ENCODE measurements at regions not wholly inside any gene's neighbourhood (a gene's known extent, or its start where the extent isn't known, plus 50 kb on each side); places are given as distances from the start of the nearest gene placed in this dataset.

DNA sequence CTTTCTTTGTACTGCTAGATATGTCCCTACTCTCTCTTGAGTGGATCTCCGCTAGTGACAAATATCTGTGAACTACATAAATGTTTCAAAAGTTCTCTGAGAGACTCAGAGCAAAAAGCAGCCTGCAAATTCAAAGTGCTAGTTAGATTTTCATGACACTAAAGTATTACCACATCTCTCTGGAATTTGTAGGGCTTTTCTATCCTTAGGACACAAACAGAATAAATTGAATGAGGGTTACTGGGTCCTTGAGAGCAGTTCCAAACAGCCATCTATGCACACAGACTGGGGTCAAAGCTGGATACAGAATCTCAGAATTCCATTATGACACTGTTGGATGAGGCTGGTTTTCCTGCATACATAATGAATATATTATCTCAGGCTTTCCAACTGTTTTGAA, 953.2 kb downstream of the DIAPH3 start:
- Mint-ChIP-seq H3K27ac (no peak overlapping the region), H3K4me1 (no peaks in the 10 kb centered on the region), H3K36me3 (no peaks in the 10 kb centered on the region), H3K9me3 (peaks cover 0 to 4% (median 0%) of the 10 kb centered on the region in 7 donors), H3K4me3 (no peak overlapping the region), H3K27me3 (peaks cover 0 to 4% (median 0%) of the 10 kb centered on the region in 3 donors)
- no peak for ATAC-seq (ENCODE audit: low read depth in 2 of 2)
- no peak for DNase-seq

DNA sequence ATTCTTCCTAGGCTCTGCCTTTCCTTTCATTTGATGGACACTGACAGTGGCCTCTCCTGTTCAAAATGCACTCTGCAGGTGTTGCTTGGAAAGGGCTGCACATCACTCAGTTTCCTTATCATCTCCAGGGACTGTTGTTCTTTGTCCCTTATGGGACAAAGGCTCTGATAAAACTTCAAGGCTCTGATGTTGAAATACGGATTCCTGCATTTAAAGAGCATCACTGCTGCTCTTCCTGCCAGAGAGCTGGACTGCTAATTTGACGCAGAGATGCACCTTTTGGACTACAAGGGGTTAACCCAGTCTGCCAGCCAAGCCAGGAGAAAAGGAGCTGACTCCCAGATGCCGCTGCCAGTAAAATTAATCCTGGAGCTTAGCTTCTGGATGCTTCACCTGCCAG, 952.1 kb downstream of the DIAPH3 start:
- Mint-ChIP-seq H3K4me1 (no peaks in the 10 kb centered on the region), H3K4me3 (no peak overlapping the region), H3K27ac (no peak overlapping the region)

DNA sequence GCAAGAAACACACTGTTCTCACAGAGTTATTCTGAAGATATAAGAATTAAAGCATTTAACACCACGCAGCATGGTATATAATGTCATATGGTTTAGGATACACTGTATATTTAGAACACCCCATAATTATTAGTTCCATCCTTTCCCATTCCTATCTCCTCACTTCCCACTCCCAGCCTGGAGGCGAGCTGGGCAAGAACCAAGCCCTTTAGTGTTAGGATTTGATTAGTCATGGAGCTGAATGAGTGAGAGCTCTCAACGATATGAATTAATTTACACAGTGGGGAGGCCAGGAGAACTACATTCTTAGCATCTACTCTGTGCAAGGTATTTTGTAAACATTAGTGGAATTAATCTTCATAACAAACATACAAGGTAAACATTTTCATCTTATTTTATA, 934.3 kb downstream of the DIAPH3 start:
- Mint-ChIP-seq H3K36me3 (no peaks in the 10 kb centered on the region), H3K27me3 (no peaks in the 10 kb centered on the region), H3K4me1 (no peaks in the 10 kb centered on the region), H3K27ac (no peak overlapping the region), H3K9me3 (peaks cover 0 to 12% (median 3%) of the 10 kb centered on the region in 7 donors), H3K4me3 (no peak overlapping the region)
- ATAC-seq (ENCODE audit: low read depth in 2 of 2) (no peak), DNase-seq (no peak)

More for the DNA sequence above, 952.1 kb downstream of the DIAPH3 start:
- no peak for DNase-seq
- Mint-ChIP-seq H3K27me3 (peaks cover 0 to 4% (median 0%) of the 10 kb centered on the region in 3 donors), H3K9me3 (peaks cover 0 to 5% (median 0%) of the 10 kb centered on the region in 7 donors), H3K36me3 (no peaks in the 10 kb centered on the region)
- no peak for ATAC-seq (ENCODE audit: low read depth in 2 of 2)

DNA sequence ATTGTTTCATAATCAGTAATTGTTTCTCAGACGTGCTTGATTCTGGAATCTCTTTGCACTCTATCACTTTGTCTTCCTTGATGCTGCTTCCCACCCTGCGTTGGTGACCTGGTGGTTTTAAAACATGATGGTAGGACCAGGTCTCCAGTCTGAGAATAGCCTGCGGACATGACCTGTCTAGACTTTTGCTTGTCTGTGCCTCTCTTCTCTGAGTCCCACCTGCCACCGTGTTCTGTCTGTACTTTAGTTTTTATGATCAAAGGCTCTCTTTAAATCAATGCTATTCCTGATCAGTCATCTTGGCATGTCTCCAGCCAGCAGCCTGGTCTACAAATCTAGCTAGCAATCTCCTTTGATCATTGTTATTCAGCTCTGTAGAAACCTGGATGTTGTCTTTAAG, 933.9 kb downstream of the DIAPH3 start:
- Mint-ChIP-seq H3K27ac (no peak overlapping the region), H3K4me3 (no peak overlapping the region), H3K27me3 (no peaks in the 10 kb centered on the region), H3K36me3 (no peaks in the 10 kb centered on the region), H3K4me1 (no peaks in the 10 kb centered on the region), H3K9me3 (peaks cover 0 to 12% (median 3%) of the 10 kb centered on the region in 7 donors)
- DNase-seq (no peak), ATAC-seq (ENCODE audit: low read depth in 2 of 2) (no peak)

DNA sequence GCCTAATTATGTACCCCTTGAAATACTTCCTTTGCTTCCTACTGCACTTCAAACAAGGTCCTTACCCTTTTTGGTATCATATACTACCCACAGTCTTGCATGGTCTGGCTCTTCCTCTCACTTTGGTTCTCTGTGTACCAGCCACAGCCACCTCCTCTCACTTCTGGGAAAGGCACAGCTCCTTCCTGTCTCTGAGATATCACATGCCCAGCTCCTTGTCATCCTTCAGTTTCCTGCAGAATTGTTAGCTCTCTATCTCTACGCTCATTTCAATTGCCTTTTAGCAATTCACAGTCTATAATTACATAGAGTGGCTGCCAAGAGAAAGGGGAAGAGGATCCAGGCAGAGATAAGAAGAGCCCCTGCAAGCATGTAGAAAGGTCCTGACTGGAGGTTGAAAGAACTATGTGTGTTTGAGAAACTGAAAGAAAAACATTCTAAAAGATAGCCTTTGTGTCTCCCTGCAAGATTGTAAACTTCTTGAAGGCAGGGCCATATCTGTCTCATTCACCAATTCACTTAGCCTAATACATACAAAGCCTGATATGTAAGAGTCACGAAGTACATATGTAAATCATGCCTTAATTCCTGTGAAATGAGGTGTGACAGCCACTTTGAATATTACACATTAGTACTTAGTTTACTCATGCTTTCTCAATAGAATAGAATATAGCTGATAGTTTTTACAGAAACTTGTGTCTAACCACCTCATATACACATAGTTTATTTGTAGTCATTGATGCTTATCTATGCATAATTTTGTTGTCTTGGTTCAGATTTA, 933.1 kb downstream of the DIAPH3 start:
- Mint-ChIP-seq H3K27ac (peak overlapping the region in 1 of 6 donors; percentile 39), H3K9me3 (peaks cover 0 to 12% (median 2%) of the 10 kb centered on the region in 7 donors), H3K27me3 (no peaks in the 10 kb centered on the region), H3K4me1 (no peaks in the 10 kb centered on the region), H3K4me3 (no peak overlapping the region), H3K36me3 (no peaks in the 10 kb centered on the region)
- DNase-seq (no peak), ATAC-seq (ENCODE audit: low read depth in 2 of 2) (no peak)

DNA sequence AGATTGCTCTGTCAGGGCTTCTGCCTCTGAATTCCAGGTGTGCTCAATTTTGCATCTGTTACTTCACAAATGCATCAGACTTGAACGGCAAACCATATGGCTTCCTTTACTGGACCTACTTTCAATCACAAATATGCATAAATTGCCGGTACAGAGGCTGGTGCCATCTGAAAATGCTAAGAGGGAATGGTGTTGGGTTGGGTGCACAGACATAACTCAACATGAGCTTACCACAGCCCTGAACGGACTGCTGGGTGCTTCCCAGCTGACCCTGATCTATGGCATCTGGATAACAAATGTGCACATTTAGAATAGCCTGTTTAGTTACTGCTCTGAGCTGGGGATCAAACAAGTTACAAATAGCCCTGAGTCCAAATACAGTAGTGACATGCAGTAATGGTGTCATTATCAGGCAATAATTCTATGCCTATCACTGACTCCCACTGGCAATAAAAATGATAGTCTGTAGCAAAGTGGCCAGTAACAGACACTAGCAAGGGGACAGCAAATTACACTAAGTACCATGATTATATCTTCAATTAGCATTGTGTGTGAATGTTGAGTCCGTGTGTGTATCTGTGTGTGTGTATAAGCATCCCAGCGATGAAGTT, 927.3 kb downstream of the DIAPH3 start:
- no peak overlapping the region for H3K4me3 Mint-ChIP-seq
- ATAC-seq (ENCODE audit: low read depth in 2 of 2) = no peak

DNA sequence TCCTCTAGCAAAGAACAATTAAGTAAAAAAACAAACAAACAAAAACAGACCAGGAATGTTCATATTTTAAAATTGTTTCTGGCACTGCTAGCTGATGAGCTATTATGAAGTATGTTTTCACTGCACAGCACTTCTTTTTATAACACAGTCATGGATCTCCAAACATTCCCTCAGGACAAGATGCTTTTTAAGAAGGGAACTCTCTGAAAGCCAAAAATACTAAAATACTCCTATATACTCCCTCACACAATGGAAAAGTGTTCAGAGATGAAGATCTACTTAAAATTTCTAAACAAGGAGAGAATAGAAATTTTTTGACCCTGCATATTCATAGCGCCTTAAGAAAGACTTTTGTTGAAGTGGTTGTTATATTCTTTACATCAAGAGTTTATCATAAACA, 926.8 kb downstream of the DIAPH3 start:
- H3K9me3 Mint-ChIP-seq = peaks cover 0 to 6% (median 0%) of the 10 kb centered on the region in 7 donors
- H3K27ac Mint-ChIP-seq = no peak overlapping the region
- no peaks in the 10 kb centered on the region for H3K36me3 Mint-ChIP-seq
- H3K4me3 Mint-ChIP-seq = no peak overlapping the region
- no peaks in the 10 kb centered on the region for H3K4me1 Mint-ChIP-seq
- DNase-seq (no peak), ATAC-seq (ENCODE audit: low read depth in 2 of 2) (no peak)
- H3K27me3 Mint-ChIP-seq = no peaks in the 10 kb centered on the region

More for the DNA sequence above, 927.3 kb downstream of the DIAPH3 start:
- no peaks in the 10 kb centered on the region for H3K27me3 Mint-ChIP-seq
- H3K36me3 Mint-ChIP-seq = no peaks in the 10 kb centered on the region
- H3K4me1 Mint-ChIP-seq = no peaks in the 10 kb centered on the region
- H3K27ac Mint-ChIP-seq = no peak overlapping the region
- DNase-seq = no peak
- peaks cover 0 to 6% (median 3%) of the 10 kb centered on the region in 7 donors for H3K9me3 Mint-ChIP-seq

DNA sequence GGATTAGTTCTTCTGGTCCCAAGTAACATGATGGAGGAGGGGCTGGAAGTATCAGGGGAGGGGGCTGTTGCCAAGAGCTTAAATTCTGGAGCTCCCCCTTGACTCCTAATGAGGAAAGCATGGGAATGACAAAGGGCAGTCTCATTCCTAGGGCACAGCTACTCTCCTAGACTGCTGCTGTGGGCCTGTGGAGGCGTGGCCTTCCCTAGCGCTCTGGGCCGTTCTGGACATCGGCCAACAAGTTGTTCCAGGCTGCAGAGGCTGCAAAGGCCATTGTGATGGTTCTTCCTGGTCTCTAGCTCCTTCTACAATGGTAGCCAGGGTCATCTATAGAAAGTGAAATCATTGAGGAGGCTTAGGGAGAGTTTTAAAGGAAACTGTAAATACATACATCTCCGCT, 916.6 kb downstream of the DIAPH3 start:
- Mint-ChIP-seq H3K27ac (no peak overlapping the region), H3K4me1 (no peaks in the 10 kb centered on the region), H3K9me3 (peaks cover 0 to 4% (median 2%) of the 10 kb centered on the region in 7 donors), H3K4me3 (no peak overlapping the region), H3K27me3 (peaks cover 0 to 5% (median 0%) of the 10 kb centered on the region in 3 donors), H3K36me3 (no peaks in the 10 kb centered on the region)
- DNase-seq (no peak), ATAC-seq (ENCODE audit: low read depth in 2 of 2) (no peak)

DNA sequence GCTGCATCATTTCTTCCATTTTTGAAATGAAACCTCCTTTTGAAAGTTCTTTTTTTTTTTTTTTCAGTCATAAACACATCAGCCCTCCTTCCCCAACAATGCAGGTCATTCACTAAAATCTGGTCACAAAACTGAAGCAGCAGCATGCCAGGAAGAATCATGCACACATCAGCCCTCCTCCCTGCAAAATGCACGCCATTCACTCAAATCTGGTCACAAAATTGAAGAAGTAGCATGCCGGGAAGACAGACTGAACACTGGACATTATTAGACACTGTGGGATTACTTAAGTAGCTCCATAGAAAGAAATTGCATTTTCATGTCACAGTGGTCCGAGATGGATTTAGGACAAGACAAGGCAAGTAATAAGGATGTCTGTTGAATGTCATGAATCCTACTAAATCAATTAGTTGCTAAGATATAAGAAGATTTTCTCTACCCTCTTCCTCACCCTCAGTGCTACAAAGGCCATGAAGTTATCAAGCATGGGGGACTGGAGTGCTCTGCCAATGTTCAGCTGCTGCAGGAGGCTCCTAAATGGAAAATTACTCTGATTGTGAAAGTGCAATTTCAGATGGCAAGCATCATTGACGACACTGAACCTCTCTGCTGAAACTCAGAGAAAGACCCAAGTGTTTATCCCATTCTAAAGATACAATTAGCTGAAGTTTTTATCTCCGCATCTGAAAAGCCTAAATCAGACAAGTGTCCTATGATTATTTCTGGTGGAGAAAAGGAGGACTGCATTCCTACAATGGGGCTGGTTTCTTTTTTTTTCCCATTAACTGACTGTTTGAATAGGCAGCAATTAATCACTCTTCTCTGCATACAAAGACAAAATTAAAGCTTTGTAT, 913.2 kb downstream of the DIAPH3 start:
- no peaks in the 10 kb centered on the region for H3K36me3 Mint-ChIP-seq
- no peaks in the 10 kb centered on the region for H3K4me1 Mint-ChIP-seq
- no peak overlapping the region for H3K27ac Mint-ChIP-seq
- no peak overlapping the region for H3K4me3 Mint-ChIP-seq
- peaks cover 0 to 9% (median 5%) of the 10 kb centered on the region in 7 donors for H3K9me3 Mint-ChIP-seq
- ATAC-seq (ENCODE audit: low read depth in 2 of 2) = no peak
- H3K27me3 Mint-ChIP-seq = peaks cover 0 to 14% (median 0%) of the 10 kb centered on the region in 3 donors
- DNase-seq = no peak

DNA sequence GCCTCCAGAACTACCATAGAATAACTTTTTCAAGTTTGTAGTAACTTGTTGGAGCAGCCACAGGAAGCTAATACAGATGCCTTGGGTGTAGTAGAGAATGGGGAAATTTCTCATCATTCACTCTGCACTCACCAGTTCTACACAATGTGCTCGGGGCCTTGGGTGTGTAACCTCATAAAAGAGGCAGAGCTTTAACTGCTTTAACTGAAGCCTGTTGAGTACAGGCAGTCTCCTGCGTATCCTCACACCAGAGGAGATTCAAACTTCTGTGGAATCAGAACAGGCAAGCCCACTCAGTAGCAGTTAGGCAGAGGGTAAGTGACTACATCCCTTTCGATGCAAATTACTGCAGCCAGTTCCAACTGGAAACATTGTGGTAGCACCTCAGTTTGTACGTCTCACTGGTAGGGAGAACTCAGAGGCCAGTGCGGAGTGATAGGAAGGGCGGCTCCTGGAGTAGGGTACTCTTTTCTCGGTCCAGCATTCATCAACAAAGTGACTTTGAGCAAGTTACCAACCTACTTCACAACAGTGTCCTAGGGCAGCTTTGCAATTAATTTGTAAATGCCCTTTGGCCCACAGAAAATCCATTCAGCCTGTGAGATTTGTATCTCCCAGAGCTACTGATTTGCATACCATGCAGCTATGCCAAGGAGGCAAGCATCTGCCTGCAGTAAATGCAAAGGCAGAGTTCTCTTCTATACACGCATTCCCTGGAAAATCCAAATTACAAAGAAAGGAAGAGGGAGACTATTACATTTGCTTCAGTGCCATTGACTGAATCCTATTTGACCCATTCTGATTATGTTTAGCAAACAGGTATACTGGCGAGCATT, 904.3 kb downstream of the DIAPH3 start:
- Mint-ChIP-seq H3K36me3 (no peaks in the 10 kb centered on the region), H3K27ac (no peak overlapping the region), H3K27me3 (peaks cover 0 to 8% (median 0%) of the 10 kb centered on the region in 3 donors), H3K4me3 (no peak overlapping the region), H3K9me3 (peaks cover 0 to 6% (median 0%) of the 10 kb centered on the region in 7 donors), H3K4me1 (no peaks in the 10 kb centered on the region)
- no peak for DNase-seq
- ATAC-seq (ENCODE audit: low read depth in 2 of 2) = no peak

DNA sequence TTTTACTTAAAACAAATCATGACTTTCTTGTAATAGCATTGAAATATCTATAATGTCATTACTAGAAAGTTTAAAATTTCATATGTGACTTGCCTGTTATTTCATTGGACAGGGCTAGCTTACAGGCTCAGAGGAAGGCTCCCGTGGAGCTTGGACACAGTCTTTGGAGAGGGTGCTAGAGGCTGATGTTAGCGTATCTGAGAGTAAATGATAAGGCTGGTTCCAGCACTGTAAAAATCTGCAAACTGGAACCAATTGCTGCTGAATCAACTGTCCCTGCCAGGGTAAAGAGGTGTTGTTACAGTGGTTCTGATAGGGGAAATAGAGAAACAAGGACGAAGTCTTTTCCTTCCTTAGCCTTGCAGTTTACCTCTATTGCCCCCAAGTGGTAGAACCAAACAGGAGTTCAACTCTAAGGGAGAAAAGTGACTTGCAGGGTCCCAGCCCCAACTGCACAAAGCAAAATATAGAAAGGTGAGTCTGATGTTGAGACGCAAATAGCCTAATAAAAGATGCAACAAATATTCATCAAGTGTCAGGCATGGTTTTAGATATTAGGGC, 901.7 kb downstream of the DIAPH3 start:
- H3K27ac Mint-ChIP-seq = no peak overlapping the region
- H3K9me3 Mint-ChIP-seq = peaks cover 0 to 4% (median 0%) of the 10 kb centered on the region in 7 donors
- no peak overlapping the region for H3K4me3 Mint-ChIP-seq
- H3K36me3 Mint-ChIP-seq = no peaks in the 10 kb centered on the region
- peaks cover 0 to 8% (median 0%) of the 10 kb centered on the region in 3 donors for H3K27me3 Mint-ChIP-seq
- DNase-seq = no peak
- ATAC-seq (ENCODE audit: low read depth in 2 of 2) = no peak
- no peaks in the 10 kb centered on the region for H3K4me1 Mint-ChIP-seq

DNA sequence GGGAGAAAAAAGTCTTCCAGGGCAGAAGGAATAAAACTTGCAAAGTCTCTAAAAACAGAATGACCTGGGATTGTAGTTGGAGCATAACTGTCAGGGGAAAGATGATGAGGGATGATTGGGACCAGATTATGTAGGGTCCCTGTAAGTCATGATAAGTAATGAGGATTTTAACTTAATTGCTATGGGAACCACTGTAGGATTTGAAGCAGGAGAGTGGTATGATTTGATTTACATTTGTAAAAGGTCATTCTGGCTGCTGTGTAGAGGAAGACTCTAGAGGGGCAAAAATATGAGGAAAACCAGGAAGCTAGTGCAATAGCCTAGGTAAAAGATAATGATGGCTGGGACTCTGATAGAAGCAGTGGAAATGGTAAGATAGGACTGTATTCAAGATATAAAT, 900.2 kb downstream of the DIAPH3 start:
- no peaks in the 10 kb centered on the region for H3K4me1 Mint-ChIP-seq
- DNase-seq (no peak), ATAC-seq (ENCODE audit: low read depth in 2 of 2) (no peak)
- no peak overlapping the region for H3K4me3 Mint-ChIP-seq
- H3K9me3 Mint-ChIP-seq = peaks cover 0 to 4% (median 0%) of the 10 kb centered on the region in 7 donors
- no peaks in the 10 kb centered on the region for H3K36me3 Mint-ChIP-seq
- peaks cover 0 to 8% (median 0%) of the 10 kb centered on the region in 3 donors for H3K27me3 Mint-ChIP-seq
- H3K27ac Mint-ChIP-seq = no peak overlapping the region

All from naive B cell (primary cell).